IMR-90 (cell line): ENCODE measurements at regions not wholly inside any gene's neighbourhood (a gene's known extent, or its start where the extent isn't known, plus 50 kb on each side); places are given as distances from the start of the nearest gene placed in this dataset.

ENCODE experiments used
- ATAC-seq: fragments of 200-7000 bp; cut with Tn5 transposase; 2 replicates; pipeline ENCODE4 v1.9.1; 2020; ENCODE audit warnings: low read depth, mild to moderate bottlenecking, moderate library complexity
- BruUV-seq: library from RNA; stranded (reverse); fragments of 400-500 nt; replicated peaks from 2 replicates; lab custom pipeline; 2021; lab: Mats Ljungman, UMichigan
- CTCF ChIA-PET: fragments of 300-600 bp; formaldehyde crosslinking; extraction: SDS; loops from one replicate; lab custom pipeline; 2021; ENCODE audit warnings: antibody characterized with exemption; lab: Yijun Ruan, JAX
- POLR2A ChIA-PET: fragments of 300-600 bp; sonication (Branson Sonifier 250); formaldehyde crosslinking; loops from one replicate; lab custom pipeline; 2022; ENCODE audit warnings: antibody characterized with exemption; ENCODE audit not compliant: unreplicated experiment; lab: Charles Lee
- DNase-seq: peaks from one replicate; pipeline ENCODE4 v3.0.0; 2013
- H2AFZ ChIP-seq: replicated peaks from 2 replicates; pipeline ENCODE3; 2013; ENCODE audit warnings: low read length, mild to moderate bottlenecking; ENCODE audit not compliant: poor library complexity
- H2AK5ac ChIP-seq: 2 replicates; pipeline ENCODE4 v1.6.1; 2013; ENCODE audit warnings: low read depth, low read length, inconsistent platforms
- H2AK9ac ChIP-seq: replicated peaks from 2 replicates; pipeline ENCODE3; 2013; ENCODE audit warnings: mild to moderate bottlenecking, low read depth, low read length, moderate library complexity; ENCODE audit not compliant: poor library complexity
- H2BK120ac ChIP-seq: 2 replicates; pipeline ENCODE4 v1.6.1; 2013; ENCODE audit warnings: low read depth, low read length, inconsistent platforms
- H2BK15ac ChIP-seq: 3 replicates; pipeline ENCODE4 v1.6.1; 2013; ENCODE audit warnings: low read depth, low read length, inconsistent platforms
- H2BK20ac ChIP-seq: 2 replicates; pipeline ENCODE4 v1.6.1; 2013; ENCODE audit warnings: low read depth, mild to moderate bottlenecking, inconsistent platforms, low read length, moderate library complexity
- H2BK5ac ChIP-seq: 2 replicates; pipeline ENCODE4 v1.6.1; 2013; ENCODE audit warnings: mild to moderate bottlenecking, low read depth, low read length, inconsistent platforms; ENCODE audit not compliant: poor library complexity, severe bottlenecking
- H3K14ac ChIP-seq: replicated peaks from 2 replicates; pipeline ENCODE4 v1.6.1; 2013; ENCODE audit warnings: low read depth, low read length, inconsistent platforms
- H3K18ac ChIP-seq: 2 replicates; pipeline ENCODE4 v1.6.1; 2013; ENCODE audit warnings: low read depth, low read length, control low read depth
- H3K23ac ChIP-seq: 2 replicates; pipeline ENCODE4 v1.6.1; 2013; ENCODE audit warnings: low read depth, low read length, inconsistent platforms
- H3K27ac ChIP-seq: 2 replicates; pipeline ENCODE4 v1.5.1; 2013; ENCODE audit warnings: mild to moderate bottlenecking, control low read depth, low read length; ENCODE audit not compliant: insufficient read depth
- H3K27me3 ChIP-seq: 2 replicates; pipeline ENCODE4 v1.6.1; 2013; ENCODE audit warnings: low read length; ENCODE audit not compliant: control insufficient read depth, insufficient read depth
- H3K36me3 ChIP-seq: 2 replicates; pipeline ENCODE4 v1.6.1; 2013; ENCODE audit warnings: low read length, mixed read lengths; ENCODE audit not compliant: control insufficient read depth, insufficient read depth
- H3K4ac ChIP-seq: 2 replicates; pipeline ENCODE4 v1.6.1; 2013; ENCODE audit warnings: low read depth, low read length, inconsistent platforms
- H3K4me1 ChIP-seq: 2 replicates; pipeline ENCODE4 v1.6.1; 2013; ENCODE audit warnings: low read length, mixed read lengths; ENCODE audit not compliant: control insufficient read depth, insufficient read depth
- H3K4me2 ChIP-seq: 2 replicates; pipeline ENCODE4 v1.6.1; 2013; ENCODE audit warnings: low read depth, mild to moderate bottlenecking, control low read depth, low read length, moderate library complexity
- H3K4me3 ChIP-seq: 2 replicates; pipeline ENCODE4 v1.5.1; 2013; ENCODE audit warnings: low read depth, mild to moderate bottlenecking, control low read depth, low read length, moderate library complexity; ENCODE audit not compliant: insufficient read depth
- H3K56ac ChIP-seq: 2 replicates; pipeline ENCODE4 v1.6.1; 2013; ENCODE audit warnings: low read length, inconsistent platforms; ENCODE audit not compliant: insufficient read depth; ENCODE audit errors: extremely low read depth
- H3K79me1 ChIP-seq, 2 experiments: 2 replicates each; pipeline ENCODE4 v1.6.1; 2013; ENCODE audit warnings: low read length in 2 of 2, inconsistent platforms in 1 of 2, low read depth in 1 of 2
- H3K9ac ChIP-seq: 2 replicates; pipeline ENCODE4 v1.6.1; 2013; ENCODE audit warnings: low read depth, low read length, control low read depth
- H3K9me1 ChIP-seq: 2 replicates; pipeline ENCODE4 v1.6.1; 2013; ENCODE audit warnings: low read length, inconsistent platforms; ENCODE audit not compliant: insufficient read depth
- H3K9me3 ChIP-seq: 2 replicates; pipeline ENCODE4 v1.6.1; 2013; ENCODE audit warnings: low read length; ENCODE audit not compliant: control insufficient read depth, insufficient read depth
- H4K20me1 ChIP-seq: 2 replicates; pipeline ENCODE4 v1.6.1; 2013; ENCODE audit warnings: low read length, inconsistent platforms; ENCODE audit not compliant: insufficient read depth
- H4K5ac ChIP-seq: 2 replicates; pipeline ENCODE4 v1.6.1; 2013; ENCODE audit warnings: mild to moderate bottlenecking, low read depth, low read length, control low read depth
- H4K8ac ChIP-seq, 2 experiments: 2 replicates each; pipeline ENCODE4 v1.6.1; 2013; ENCODE audit warnings: low read depth in 2 of 2, low read length in 2 of 2, control low read depth in 1 of 2, inconsistent platforms in 1 of 2
- H4K91ac ChIP-seq: 2 replicates; pipeline ENCODE4 v1.6.1; 2013; ENCODE audit warnings: low read depth, low read length, inconsistent platforms; ENCODE audit not compliant: insufficient read depth
- BHLHE40 ChIP-seq: fragments of 150-350 bp; IDR thresholded peaks from 2 replicates; pipeline ENCODE4 v1.6.1; 2016; ENCODE audit warnings: mild to moderate bottlenecking, low read depth, low read length
- CEBPB ChIP-seq: IDR thresholded peaks from 2 replicates; pipeline ENCODE4 v1.6.1; 2012; ENCODE audit warnings: low read depth, low read length, improper control_type of control experiment
- CHD1 ChIP-seq: IDR thresholded peaks from 2 replicates; pipeline ENCODE4 v1.6.1; 2012; ENCODE audit warnings: low read depth, low read length, improper control_type of control experiment
- ELK1 ChIP-seq: fragments of 150-350 bp; IDR thresholded peaks from 2 replicates; pipeline ENCODE4 v1.6.1; 2016; ENCODE audit warnings: low read depth, mild to moderate bottlenecking, low read length, moderate library complexity, borderline replicate concordance
- FOS ChIP-seq: fragments of 150-350 bp; IDR thresholded peaks from 2 replicates; pipeline ENCODE4 v1.6.1; 2016; ENCODE audit warnings: low read depth, low read length
- MAFK ChIP-seq: IDR thresholded peaks from 2 replicates; pipeline ENCODE4 v1.6.1; 2012; ENCODE audit warnings: low read depth, low read length, improper control_type of control experiment
- MAZ ChIP-seq: IDR thresholded peaks from 2 replicates; pipeline ENCODE4 v1.6.1; 2012; ENCODE audit warnings: low read depth, mild to moderate bottlenecking, low read length, improper control_type of control experiment, moderate library complexity, borderline replicate concordance
- MXI1 ChIP-seq: IDR thresholded peaks from 2 replicates; pipeline ENCODE4 v1.6.1; 2012; ENCODE audit warnings: low read depth, mild to moderate bottlenecking, low read length, moderate library complexity, borderline replicate concordance
- POLR2A ChIP-seq: IDR thresholded peaks from 2 replicates; pipeline ENCODE4 v1.6.1; 2012; ENCODE audit warnings: mild to moderate bottlenecking, low read depth, low read length
- RCOR1 ChIP-seq: IDR thresholded peaks from 2 replicates; pipeline ENCODE4 v1.6.1; 2012; ENCODE audit warnings: mild to moderate bottlenecking, low read length, improper control_type of control experiment; ENCODE audit not compliant: insufficient replicate concordance
- RFX5 ChIP-seq: IDR thresholded peaks from 2 replicates; pipeline ENCODE4 v1.8.0; 2012; ENCODE audit warnings: low read depth, mild to moderate bottlenecking, low read length, moderate library complexity
- SMC3 ChIP-seq: fragments of 150-350 bp; IDR thresholded peaks from 2 replicates; pipeline ENCODE4 v1.6.1; 2016; ENCODE audit warnings: low read depth, mild to moderate bottlenecking, antibody characterized with exemption, low read length, moderate library complexity
- WGBS, 2 experiments: methylation state at CpG; one replicate each; pipeline versions ENCODE4 v1.1.5 to v1.1.7; 2013; ENCODE audit warnings: missing lambda C conversion rate in 2 of 2; ENCODE audit not compliant: insufficient read length in 1 of 2; ENCODE audit errors: extremely low coverage in 2 of 2; 5-methylcytosine and 5-hydroxymethylcytosine counted together
- dilution Hi-C: fragments of 300-500 bp; cut with HindIII; formaldehyde crosslinking; loops from one replicate; pipeline ENCODE4 v1.14.3; 2018; ENCODE audit warnings: low sequenced_read_pairs; ENCODE audit not compliant: unreplicated experiment
- in situ Hi-C: fragments of 300-500 bp; cut with MboI; formaldehyde crosslinking; loops from 3 replicates; pipeline ENCODE4 v1.14.3; 2019; ENCODE audit warnings: low sequenced_read_pairs, inconsistent platforms, mixed read lengths
- intact Hi-C: fragments of 100-400 bp; cut with micrococcal nuclease; formaldehyde crosslinking; loops from 2 replicates; pipeline ENCODE4 v1.10.0; 2022
- TF ChIP-seq, protein P1 (sequence below): fragments of 150-350 bp; IDR thresholded peaks from 2 replicates; pipeline ENCODE4 v1.6.1; 2017; ENCODE audit warnings: mild to moderate bottlenecking, antibody characterized with exemption, low read length, low read depth

GRCh38 chr13:44769686-44770085 lies 193.6 kb upstream of the TSC22D1 start:
- Histone ChIP-seq H3K27me3 (no peaks in the 10 kb centered on the region), H2AK5ac (no peak overlapping the region), H3K14ac (no peak overlapping the region), H2BK5ac (no peak overlapping the region), H2AFZ (no peak overlapping the region), H2BK120ac (no peak overlapping the region), H2BK15ac (no peak overlapping the region), H3K23ac (no peak overlapping the region), H3K4me1 (no peaks in the 10 kb centered on the region), H3K79me1 (no peaks in the 10 kb centered on the region; a peak in 1 of 4 replicates), H3K4me2 (no peak overlapping the region), H4K91ac (no peak overlapping the region), H2BK20ac (no peak overlapping the region), H3K4me3 (no peak overlapping the region), H3K56ac (no peak overlapping the region), H3K27ac (no peak overlapping the region), H3K9me3 (no peaks in the 10 kb centered on the region), H3K9ac (no peak overlapping the region), H4K20me1 (no peaks in the 10 kb centered on the region), H2AK9ac (no peak overlapping the region), H3K18ac (no peak overlapping the region), H3K36me3 (no peaks in the 10 kb centered on the region), H4K5ac (no peak overlapping the region), H3K4ac (no peak overlapping the region), H3K9me1 (peaks cover 6% of the 10 kb centered on the region; the same call in 1 of the 2 replicates), H4K8ac (no peak overlapping the region)
- no TSS peak for BruUV-seq
- intact Hi-C loops (no loop called here), dilution Hi-C loops (no loop called here), in situ Hi-C loops (no loop called here)
- ATAC-seq: no peak
- no peak for TF ChIP-seq MAFK
- TF ChIP-seq FOS: no peak
- TF ChIP-seq CEBPB: no peak
- TF ChIP-seq MAZ: no peak
- no peak for TF ChIP-seq POLR2A
- TF ChIP-seq, protein P1, sequence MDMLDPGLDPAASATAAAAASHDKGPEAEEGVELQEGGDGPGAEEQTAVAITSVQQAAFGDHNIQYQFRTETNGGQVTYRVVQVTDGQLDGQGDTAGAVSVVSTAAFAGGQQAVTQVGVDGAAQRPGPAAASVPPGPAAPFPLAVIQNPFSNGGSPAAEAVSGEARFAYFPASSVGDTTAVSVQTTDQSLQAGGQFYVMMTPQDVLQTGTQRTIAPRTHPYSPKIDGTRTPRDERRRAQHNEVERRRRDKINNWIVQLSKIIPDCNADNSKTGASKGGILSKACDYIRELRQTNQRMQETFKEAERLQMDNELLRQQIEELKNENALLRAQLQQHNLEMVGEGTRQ: no peak
- TF ChIP-seq RCOR1: no peak
- TF ChIP-seq SMC3: no peak
- no peak for TF ChIP-seq MXI1
- no peak for TF ChIP-seq RFX5
- TF ChIP-seq CHD1: no peak
- no peak for TF ChIP-seq BHLHE40
- no peak for TF ChIP-seq ELK1
- WGBS, 2 experiments: no CpG with 5 or more reads among the region's 3 CpGs
- DNase-seq: no peak
- ChIA-PET POLR2A (no interaction called here), CTCF (interaction anchor here (0.8 kb wide), 1 partner anchor 17 kb away, joined by 3 read pairs; no protein-coding TSS in a partner anchor)
